ENCODE measurements at regions not wholly inside any gene's neighbourhood (a gene's known extent, or its start where the extent isn't known, plus 50 kb on each side); places are given as distances from the start of the nearest gene placed in this dataset.
"Not testable (repeated sequence)": the region's sequence is repeated elsewhere in the genome, so short reads cannot be mapped to it uniquely, and the experiment has no call there.

- in situ Hi-C loops (cut with MboI; ENCODE audit: low pct_unique_long_range_greater_than_20kb, low sequenced_read_pairs, unreplicated experiment): no loop called here
- TF ChIP-seq CTCF (IDR thresholded peaks at IDR 0.05; ENCODE audit: extremely low read depth, insufficient read depth, missing control alignments): no peak
These were observed 384.8 kb downstream of the TMEM121 start for GRCh38 chr14:105911006-105911847.

GRCh38 chr14:105911848-105912292, 385.5 kb downstream of the TMEM121 start:
- in situ Hi-C loops (cut with MboI; ENCODE audit: low pct_unique_long_range_greater_than_20kb, low sequenced_read_pairs, unreplicated experiment): not testable (repeated sequence)

More at GRCh38 chr14:105911006-105911847, 384.8 kb downstream of the TMEM121 start:
- no peak for DNase-seq (ENCODE audit: low spot score)

GRCh38 chr14:105912641-105913180, 386.3 kb downstream of the TMEM121 start:
- no peak for TF ChIP-seq CTCF (IDR thresholded peaks at IDR 0.05; ENCODE audit: extremely low read depth, insufficient read depth, missing control alignments)
- in situ Hi-C loops (cut with MboI; ENCODE audit: low pct_unique_long_range_greater_than_20kb, low sequenced_read_pairs, unreplicated experiment): no loop called here
- no peak for DNase-seq (ENCODE audit: low spot score)

More at GRCh38 chr14:105911848-105912292, 385.5 kb downstream of the TMEM121 start:
- DNase-seq (ENCODE audit: low spot score): not testable (repeated sequence)

GRCh38 chr14:105913221-105913620, 386.8 kb downstream of the TMEM121 start:
- TF ChIP-seq CTCF (IDR thresholded peaks at IDR 0.05; ENCODE audit: extremely low read depth, insufficient read depth, missing control alignments): no peak
- DNase-seq (ENCODE audit: low spot score): no peak
- in situ Hi-C loops (cut with MboI; ENCODE audit: low pct_unique_long_range_greater_than_20kb, low sequenced_read_pairs, unreplicated experiment): no loop called here

GRCh38 chr14:105913861-105914260, 387.5 kb downstream of the TMEM121 start:
- no peak for DNase-seq (ENCODE audit: low spot score)
- in situ Hi-C loops (cut with MboI; ENCODE audit: low pct_unique_long_range_greater_than_20kb, low sequenced_read_pairs, unreplicated experiment): no loop called here
- no peak for TF ChIP-seq CTCF (IDR thresholded peaks at IDR 0.05; ENCODE audit: extremely low read depth, insufficient read depth, missing control alignments)

- DNase-seq (ENCODE audit: low spot score); in situ Hi-C loops (cut with MboI; ENCODE audit: low pct_unique_long_range_greater_than_20kb, low sequenced_read_pairs, unreplicated experiment): not testable (repeated sequence)
These were observed 387.9 kb downstream of the TMEM121 start for GRCh38 chr14:105914281-105914680.

GRCh38 chr14:105914738-105915385, 388.5 kb downstream of the TMEM121 start:
- DNase-seq (ENCODE audit: low spot score): no peak
- TF ChIP-seq CTCF (IDR thresholded peaks at IDR 0.05; ENCODE audit: extremely low read depth, insufficient read depth, missing control alignments): no peak
- in situ Hi-C loops (cut with MboI; ENCODE audit: low pct_unique_long_range_greater_than_20kb, low sequenced_read_pairs, unreplicated experiment): no loop called here

GRCh38 chr14:105915546-105915945, 389.2 kb downstream of the TMEM121 start:
- in situ Hi-C loops (cut with MboI; ENCODE audit: low pct_unique_long_range_greater_than_20kb, low sequenced_read_pairs, unreplicated experiment); DNase-seq (ENCODE audit: low spot score): not testable (repeated sequence)

- in situ Hi-C loops (cut with MboI; ENCODE audit: low pct_unique_long_range_greater_than_20kb, low sequenced_read_pairs, unreplicated experiment); DNase-seq (ENCODE audit: low spot score): not testable (repeated sequence)
These were observed 391.0 kb downstream of the TMEM121 start for GRCh38 chr14:105917136-105917932.
